Left lung (tissue), 4 donors: ENCODE measurements at regions not wholly inside any gene's neighbourhood (a gene's known extent, or its start where the extent isn't known, plus 50 kb on each side); places are given as distances from the start of the nearest gene placed in this dataset.

Experiments
- ATAC-seq: fragments of 200-7000 bp; cut with Tn5 transposase; one replicate; pipeline ENCODE4 v1.9.1; 2020; ENCODE audit warnings: moderate library complexity
- DNase-seq, 4 donors: peaks; one replicate each; pipeline ENCODE4 v3.0.0-alpha.2; 2013 to 2020
- H3K27ac ChIP-seq, 2 donors: fragments of 200-600 bp; sonication (generic) in 1 of 2; one replicate each; pipeline versions ENCODE4 v1.5.0 to v1.8.0; 2020 to 2021
- H3K27me3 ChIP-seq, 2 donors: fragments of 200-600 bp; sonication (generic) in 1 of 2; one replicate each; pipeline versions ENCODE4 v1.5.0 to v1.8.0; 2020 to 2021
- H3K36me3 ChIP-seq, 2 donors: fragments of 200-600 bp; sonication (generic) in 1 of 2; one replicate each; pipeline versions ENCODE4 v1.5.0 to v1.8.0; 2020 to 2021
- H3K4me1 ChIP-seq, 2 donors: fragments of 200-600 bp; one replicate each; pipeline ENCODE4 v1.8.0; 2021
- H3K4me3 ChIP-seq, 2 donors: fragments of 200-600 bp; sonication (generic) in 1 of 2; one replicate each; pipeline versions ENCODE4 v1.5.0 to v1.8.0; 2020 to 2021; ENCODE audit warnings: mild to moderate bottlenecking in 1 of 2
- H3K9me3 ChIP-seq, 2 donors: fragments of 200-600 bp; sonication (generic) in 1 of 2; one replicate each; pipeline versions ENCODE4 v1.5.0 to v1.8.0; 2020 to 2021
- intact Hi-C, 2 donors: fragments of 100-400 bp; cut with DNase I; formaldehyde crosslinking; loops; one replicate each; pipeline versions ENCODE4 v1.11.2 to v1.14.2; 2022
- TF ChIP-seq, protein P1 (sequence below), 2 donors: fragments of 200-600 bp; sonication (generic) in 1 of 2; IDR thresholded peaks; one replicate each; pipeline versions ENCODE4 v1.5.0 to v1.8.0; 2021; ENCODE audit warnings: antibody characterized with exemption in 2 of 2
- donor health status: DM: no; HTN: yes; CAD: no.
- donor health status: DM: no; HTN: no; CAD: no.

DNA sequence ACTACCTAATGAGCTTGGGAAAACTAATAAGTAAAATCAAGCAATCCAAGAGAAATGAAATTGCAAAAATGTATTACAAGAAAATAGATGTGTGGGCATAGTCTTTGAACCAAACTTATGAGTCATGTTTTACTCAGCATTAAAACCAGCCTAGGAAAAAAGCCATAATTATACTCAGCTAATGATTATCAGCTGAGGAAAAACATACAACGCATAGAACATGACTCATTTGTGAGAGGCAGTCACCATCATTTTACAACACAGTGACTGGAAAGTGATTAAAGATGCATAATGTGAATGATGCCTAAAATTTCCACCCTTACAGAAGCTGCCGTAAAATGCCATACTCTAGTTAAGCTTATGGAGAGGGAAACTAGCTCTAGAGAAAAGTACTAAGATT, 238.0 kb upstream of the EOMES start:
- Histone ChIP-seq H3K4me3 (no peak overlapping the region), H3K36me3 (no peaks in the 10 kb centered on the region)
- intact Hi-C loops = no loop called here

DNA sequence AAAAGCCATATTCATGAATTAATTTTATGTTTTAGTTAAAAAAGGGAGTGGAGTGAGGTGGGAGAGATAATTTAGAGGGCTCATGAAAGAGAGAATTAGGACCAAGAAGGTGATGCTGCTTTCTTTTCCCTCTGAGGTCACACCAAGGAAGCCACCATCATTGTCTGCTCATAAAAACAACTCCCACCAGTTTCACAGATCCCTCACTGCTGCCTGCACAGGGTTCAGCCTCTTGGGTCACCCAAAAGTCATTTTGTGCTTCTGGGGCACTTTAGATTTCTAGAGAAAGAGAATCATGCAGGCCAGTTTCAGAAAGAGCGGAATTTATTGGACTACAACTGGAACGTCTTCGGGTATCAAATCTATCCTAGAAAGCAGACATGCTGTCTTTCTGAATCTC, 241.4 kb upstream of the EOMES start:
- no peak overlapping the region for H3K27ac ChIP-seq
- no peaks in the 10 kb centered on the region for H3K36me3 ChIP-seq
- H3K4me3 ChIP-seq = no peak overlapping the region
- DNase-seq (no peak), ATAC-seq (no peak)
- TF ChIP-seq, protein P1, sequence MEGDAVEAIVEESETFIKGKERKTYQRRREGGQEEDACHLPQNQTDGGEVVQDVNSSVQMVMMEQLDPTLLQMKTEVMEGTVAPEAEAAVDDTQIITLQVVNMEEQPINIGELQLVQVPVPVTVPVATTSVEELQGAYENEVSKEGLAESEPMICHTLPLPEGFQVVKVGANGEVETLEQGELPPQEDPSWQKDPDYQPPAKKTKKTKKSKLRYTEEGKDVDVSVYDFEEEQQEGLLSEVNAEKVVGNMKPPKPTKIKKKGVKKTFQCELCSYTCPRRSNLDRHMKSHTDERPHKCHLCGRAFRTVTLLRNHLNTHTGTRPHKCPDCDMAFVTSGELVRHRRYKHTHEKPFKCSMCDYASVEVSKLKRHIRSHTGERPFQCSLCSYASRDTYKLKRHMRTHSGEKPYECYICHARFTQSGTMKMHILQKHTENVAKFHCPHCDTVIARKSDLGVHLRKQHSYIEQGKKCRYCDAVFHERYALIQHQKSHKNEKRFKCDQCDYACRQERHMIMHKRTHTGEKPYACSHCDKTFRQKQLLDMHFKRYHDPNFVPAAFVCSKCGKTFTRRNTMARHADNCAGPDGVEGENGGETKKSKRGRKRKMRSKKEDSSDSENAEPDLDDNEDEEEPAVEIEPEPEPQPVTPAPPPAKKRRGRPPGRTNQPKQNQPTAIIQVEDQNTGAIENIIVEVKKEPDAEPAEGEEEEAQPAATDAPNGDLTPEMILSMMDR (IDR thresholded peaks at IDR 0.05) = no peak
- no peaks in the 10 kb centered on the region for H3K4me1 ChIP-seq
- H3K27me3 ChIP-seq = no peaks in the 10 kb centered on the region
- intact Hi-C loops = no loop called here
- no peaks in the 10 kb centered on the region for H3K9me3 ChIP-seq

More for the DNA sequence above, 238.0 kb upstream of the EOMES start:
- ATAC-seq = no peak
- no peak overlapping the region for H3K27ac ChIP-seq
- TF ChIP-seq, protein P1 (IDR thresholded peaks at IDR 0.05) = no peak
- H3K9me3 ChIP-seq = no peaks in the 10 kb centered on the region
- H3K27me3 ChIP-seq = no peaks in the 10 kb centered on the region
- H3K4me1 ChIP-seq = no peaks in the 10 kb centered on the region
- DNase-seq = no peak

DNA sequence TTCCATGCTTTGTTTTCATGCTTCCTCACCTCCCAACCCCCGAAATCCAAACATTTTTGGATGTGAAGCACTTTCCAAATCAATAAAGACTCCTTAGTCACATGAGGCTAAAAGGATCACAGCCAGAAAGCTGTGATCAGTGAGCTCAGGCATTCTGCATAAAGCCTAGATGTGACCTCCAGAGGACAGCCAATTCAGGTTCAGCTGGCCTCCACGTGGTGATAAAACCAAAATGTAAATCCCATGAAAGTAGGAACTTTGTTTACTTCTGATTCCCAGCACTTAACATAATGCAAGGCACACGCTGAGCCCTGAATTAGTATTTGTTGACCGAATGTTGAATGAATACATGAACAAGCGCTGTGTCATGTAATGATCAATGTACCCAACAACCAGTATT, 249.5 kb upstream of the EOMES start:
- no peak overlapping the region for H3K27ac ChIP-seq
- H3K4me3 ChIP-seq = no peak overlapping the region
- no peaks in the 10 kb centered on the region for H3K36me3 ChIP-seq
- no peaks in the 10 kb centered on the region for H3K27me3 ChIP-seq
- H3K9me3 ChIP-seq = no peaks in the 10 kb centered on the region
- ATAC-seq (no peak), DNase-seq (no peak)
- H3K4me1 ChIP-seq = no peaks in the 10 kb centered on the region
- intact Hi-C loops = no loop called here
- TF ChIP-seq, protein P1 (IDR thresholded peaks at IDR 0.05) = no peak

DNA sequence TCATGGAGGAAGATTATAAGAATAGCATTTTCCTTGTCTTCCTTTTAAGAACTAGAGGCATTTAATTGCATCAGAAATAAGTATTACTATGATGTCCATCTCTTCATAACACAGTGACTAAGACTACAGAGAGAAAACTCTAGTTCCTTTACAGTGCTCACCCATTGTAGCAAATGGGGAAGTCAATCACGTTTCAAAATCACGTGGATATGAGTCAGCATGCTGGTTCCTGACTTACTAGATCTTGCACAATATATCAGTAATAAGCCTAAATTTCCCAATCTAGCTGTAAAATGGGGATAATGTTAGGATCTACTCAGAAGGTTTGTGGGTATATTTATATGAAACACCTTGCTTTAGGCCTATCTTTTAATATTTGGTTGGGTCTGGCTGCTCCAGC, 254.8 kb upstream of the EOMES start:
- TF ChIP-seq, protein P1 (IDR thresholded peaks at IDR 0.05) = no peak
- Histone ChIP-seq H3K36me3 (no peaks in the 10 kb centered on the region), H3K27ac (peak overlapping the region in 1 of 2 donors; percentile 62), H3K27me3 (no peaks in the 10 kb centered on the region), H3K9me3 (no peaks in the 10 kb centered on the region), H3K4me1 (peaks cover 0 to 5% of the 10 kb centered on the region in 2 donors), H3K4me3 (no peak overlapping the region)
- intact Hi-C loops = no loop called here
- DNase-seq (no peak), ATAC-seq (peak; percentile 57)

DNA sequence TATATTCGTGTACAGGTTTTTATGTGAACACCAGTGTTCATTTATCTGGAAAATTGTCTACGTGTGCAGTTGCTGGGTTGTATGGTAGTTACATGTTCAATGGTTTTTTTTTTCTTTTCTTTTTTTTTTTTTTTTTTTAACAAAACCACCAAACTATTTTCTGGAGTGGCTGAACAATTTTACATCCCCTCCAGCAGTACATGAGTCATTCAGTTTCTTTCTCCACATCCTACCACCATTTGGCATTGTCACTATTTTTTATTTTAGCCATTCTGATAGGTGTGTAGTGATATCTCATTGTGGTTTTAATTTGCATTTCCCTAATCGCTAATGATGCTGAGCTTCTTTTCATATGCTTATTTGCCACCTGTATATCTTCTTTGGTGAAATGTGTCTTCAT, 256.3 kb upstream of the EOMES start:
- no peak for DNase-seq

More for the DNA sequence above, 256.3 kb upstream of the EOMES start:
- intact Hi-C loops = no loop called here
- peaks cover 0 to 5% of the 10 kb centered on the region in 2 donors for H3K4me1 ChIP-seq
- TF ChIP-seq, protein P1 (IDR thresholded peaks at IDR 0.05) = no peak
- no peak for ATAC-seq
- H3K4me3 ChIP-seq = no peak overlapping the region
- no peaks in the 10 kb centered on the region for H3K36me3 ChIP-seq
- no peak overlapping the region for H3K27ac ChIP-seq
- no peaks in the 10 kb centered on the region for H3K9me3 ChIP-seq
- H3K27me3 ChIP-seq = no peaks in the 10 kb centered on the region
